Parathyroid adenoma (tissue), 2 donors: ENCODE measurements at regions not wholly inside any gene's neighbourhood (a gene's known extent, or its start where the extent isn't known, plus 50 kb on each side); places are given as distances from the start of the nearest gene placed in this dataset.

ENCODE experiments used
- H2AFZ ChIP-seq: fragments of 300-600 bp; sonication (generic); one replicate; pipeline ENCODE4 v1.7.0; 2017; ENCODE audit warnings: antibody characterized with exemption, mild to moderate bottlenecking
- H3K27ac ChIP-seq: fragments of 300-600 bp; sonication (generic); one replicate; pipeline ENCODE4 v1.7.0; 2017
- H3K27me3 ChIP-seq: fragments of 300-600 bp; sonication (generic); one replicate; pipeline ENCODE4 v1.7.0; 2017; ENCODE audit warnings: low read length; ENCODE audit not compliant: control insufficient read depth, insufficient read depth
- H3K36me3 ChIP-seq: fragments of 300-600 bp; sonication (generic); one replicate; pipeline ENCODE4 v1.7.0; 2017; ENCODE audit warnings: low read length; ENCODE audit not compliant: control insufficient read depth, insufficient read depth
- H3K4me1 ChIP-seq: fragments of 300-600 bp; sonication (generic); one replicate; pipeline ENCODE4 v1.7.0; 2017; ENCODE audit warnings: control low read depth
- H3K4me2 ChIP-seq: fragments of 300-600 bp; sonication (generic); one replicate; pipeline ENCODE4 v1.7.0; 2017; ENCODE audit warnings: low read length
- H3K4me3 ChIP-seq: fragments of 300-600 bp; sonication (generic); one replicate; pipeline ENCODE4 v1.7.0; 2017; ENCODE audit warnings: low read depth, low read length
- H3K79me2 ChIP-seq: fragments of 300-600 bp; sonication (generic); one replicate; pipeline ENCODE4 v1.7.0; 2017; ENCODE audit warnings: control low read depth
- H3K9ac ChIP-seq: fragments of 300-600 bp; sonication (generic); one replicate; pipeline ENCODE4 v1.7.0; 2017; ENCODE audit warnings: mild to moderate bottlenecking
- H3K9me3 ChIP-seq: fragments of 300-600 bp; sonication (generic); one replicate; pipeline ENCODE4 v1.7.0; 2017; ENCODE audit warnings: low read length; ENCODE audit not compliant: control insufficient read depth
- TF ChIP-seq, protein P1 (sequence below): fragments of 300-600 bp; sonication (generic); IDR thresholded peaks from one replicate; pipeline ENCODE4 v1.7.0; 2017; ENCODE audit warnings: antibody characterized with exemption, mild to moderate bottlenecking
- donor health status: primary hyperparathyroidism.

DNA sequence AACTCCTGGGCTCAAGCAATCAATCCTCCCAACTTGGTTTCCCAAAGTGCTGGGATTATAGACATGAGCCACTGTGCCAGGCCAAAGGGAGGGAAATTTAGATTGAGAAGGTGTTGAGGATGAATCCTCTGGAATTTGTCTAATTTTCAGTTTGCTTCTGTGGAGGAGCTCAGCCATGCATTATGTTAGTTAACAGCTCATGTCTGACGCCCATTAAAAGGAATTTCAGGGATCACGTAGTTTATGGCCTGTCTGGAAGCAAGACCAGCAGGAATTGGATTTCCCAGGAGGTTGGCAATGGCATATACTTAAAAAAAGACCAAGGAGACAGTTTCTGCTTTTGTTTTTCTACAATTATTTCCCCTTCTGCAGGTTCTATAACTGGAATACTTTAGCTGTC is 165.7 kb downstream of the OTUD1 start:
- Histone ChIP-seq H3K4me1 (peaks cover 6% of the 10 kb centered on the region), H3K36me3 (no peaks in the 10 kb centered on the region), H3K79me2 (no peaks in the 10 kb centered on the region), H3K27ac (no peak overlapping the region), H3K4me2 (no peak overlapping the region), H3K9ac (no peak overlapping the region), H3K9me3 (no peaks in the 10 kb centered on the region), H3K4me3 (no peak overlapping the region), H3K27me3 (no peaks in the 10 kb centered on the region), H2AFZ (no peak overlapping the region)
- TF ChIP-seq, protein P1, sequence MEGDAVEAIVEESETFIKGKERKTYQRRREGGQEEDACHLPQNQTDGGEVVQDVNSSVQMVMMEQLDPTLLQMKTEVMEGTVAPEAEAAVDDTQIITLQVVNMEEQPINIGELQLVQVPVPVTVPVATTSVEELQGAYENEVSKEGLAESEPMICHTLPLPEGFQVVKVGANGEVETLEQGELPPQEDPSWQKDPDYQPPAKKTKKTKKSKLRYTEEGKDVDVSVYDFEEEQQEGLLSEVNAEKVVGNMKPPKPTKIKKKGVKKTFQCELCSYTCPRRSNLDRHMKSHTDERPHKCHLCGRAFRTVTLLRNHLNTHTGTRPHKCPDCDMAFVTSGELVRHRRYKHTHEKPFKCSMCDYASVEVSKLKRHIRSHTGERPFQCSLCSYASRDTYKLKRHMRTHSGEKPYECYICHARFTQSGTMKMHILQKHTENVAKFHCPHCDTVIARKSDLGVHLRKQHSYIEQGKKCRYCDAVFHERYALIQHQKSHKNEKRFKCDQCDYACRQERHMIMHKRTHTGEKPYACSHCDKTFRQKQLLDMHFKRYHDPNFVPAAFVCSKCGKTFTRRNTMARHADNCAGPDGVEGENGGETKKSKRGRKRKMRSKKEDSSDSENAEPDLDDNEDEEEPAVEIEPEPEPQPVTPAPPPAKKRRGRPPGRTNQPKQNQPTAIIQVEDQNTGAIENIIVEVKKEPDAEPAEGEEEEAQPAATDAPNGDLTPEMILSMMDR = no peak

DNA sequence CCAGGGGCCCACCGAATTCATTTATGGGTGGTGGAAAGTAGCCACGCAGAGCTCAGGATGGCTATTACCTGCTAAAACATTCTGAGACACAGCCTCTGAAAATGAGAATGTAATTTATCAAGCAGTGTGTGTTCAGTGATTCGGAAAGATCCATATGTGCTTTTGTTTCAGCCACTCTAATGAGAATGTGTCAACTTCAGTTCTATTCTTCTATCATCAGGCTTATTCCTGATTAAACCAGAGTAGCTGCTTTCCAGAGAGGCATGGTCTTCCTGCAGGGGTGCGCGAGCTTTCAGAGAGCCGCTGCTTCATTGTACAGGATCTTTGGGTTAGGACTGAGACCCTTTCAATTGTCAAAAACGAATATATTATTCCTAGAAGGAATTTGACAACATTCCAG is 167.6 kb downstream of the OTUD1 start:
- Histone ChIP-seq H3K36me3 (no peaks in the 10 kb centered on the region), H2AFZ (no peak overlapping the region), H3K27me3 (no peaks in the 10 kb centered on the region), H3K79me2 (no peaks in the 10 kb centered on the region), H3K4me3 (no peak overlapping the region), H3K4me2 (no peak overlapping the region), H3K9me3 (no peaks in the 10 kb centered on the region), H3K4me1 (peaks cover 6% of the 10 kb centered on the region), H3K9ac (no peak overlapping the region), H3K27ac (no peak overlapping the region)
- TF ChIP-seq, protein P1 = no peak

DNA sequence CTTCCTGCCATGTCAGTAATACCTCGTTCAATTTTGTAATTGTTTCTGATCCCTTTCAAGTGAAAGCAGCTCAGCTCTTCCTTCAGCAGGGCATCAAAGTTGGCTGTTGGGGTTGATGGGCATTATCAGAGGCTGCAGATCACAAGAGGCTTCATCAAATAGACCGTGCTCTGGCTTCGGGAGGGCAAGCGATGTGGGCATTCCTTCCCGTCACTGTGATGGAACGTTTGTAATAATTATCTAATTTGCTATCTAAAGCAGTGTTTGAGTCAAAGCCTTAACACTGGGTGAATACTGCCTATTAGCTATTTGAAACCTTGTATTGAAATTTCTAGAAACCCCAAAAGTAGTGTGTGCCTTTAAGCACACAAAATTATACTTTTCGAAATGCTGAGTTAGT is 170.1 kb downstream of the OTUD1 start:
- H3K4me2 ChIP-seq = peak overlapping the region; percentile 46
- H3K36me3 ChIP-seq = no peaks in the 10 kb centered on the region
- no peaks in the 10 kb centered on the region for H3K79me2 ChIP-seq
- H3K4me3 ChIP-seq = peak overlapping the region; percentile 19
- H3K27me3 ChIP-seq = no peaks in the 10 kb centered on the region
- no peak overlapping the region for H3K27ac ChIP-seq
- no peak overlapping the region for H3K9ac ChIP-seq
- H3K4me1 ChIP-seq = peaks cover 6% of the 10 kb centered on the region
- H3K9me3 ChIP-seq = no peaks in the 10 kb centered on the region
- TF ChIP-seq, protein P1 = no peak
- peak overlapping the region; percentile 41 for H2AFZ ChIP-seq

DNA sequence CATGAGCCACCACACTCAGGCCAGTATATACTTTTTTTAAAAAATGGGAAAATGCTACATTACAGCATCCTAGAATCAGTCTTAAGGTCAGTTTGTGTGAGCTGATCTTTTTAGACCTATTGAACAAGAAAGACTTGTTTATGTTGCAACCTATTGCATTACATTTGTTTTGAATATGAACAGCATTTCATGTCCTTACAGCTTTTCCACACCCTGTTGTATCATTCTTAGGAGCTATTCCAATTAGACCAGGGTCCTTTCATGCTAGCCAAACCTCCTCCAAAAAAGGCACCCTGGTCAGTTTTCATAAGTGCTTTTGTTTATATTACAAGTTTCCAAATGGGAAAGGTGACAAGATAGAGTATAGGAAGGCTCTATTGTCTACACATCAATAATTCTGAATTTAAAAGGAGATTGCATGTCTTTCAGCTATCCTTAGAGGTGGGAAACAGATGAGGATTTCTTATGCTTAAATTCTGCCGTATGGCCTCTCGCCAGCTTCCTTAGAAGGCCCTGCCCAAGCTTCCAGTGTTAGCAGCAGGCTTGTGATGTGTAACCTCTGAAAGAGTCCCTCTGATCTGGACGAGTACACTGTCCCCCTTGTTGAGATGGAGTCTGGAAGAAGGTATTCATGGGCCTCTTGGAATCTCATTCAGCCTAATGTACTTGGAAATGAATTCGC is 171.9 kb downstream of the OTUD1 start:
- Histone ChIP-seq H3K27me3 (no peaks in the 10 kb centered on the region), H3K9ac (no peak overlapping the region), H3K27ac (no peak overlapping the region), H3K79me2 (no peaks in the 10 kb centered on the region), H3K4me1 (peaks cover 6% of the 10 kb centered on the region), H3K36me3 (no peaks in the 10 kb centered on the region), H3K4me3 (no peak overlapping the region), H2AFZ (no peak overlapping the region), H3K4me2 (peak overlapping the region; percentile 52), H3K9me3 (no peaks in the 10 kb centered on the region)
- TF ChIP-seq, protein P1 = no peak
